Midbrain (tissue), 1 donor: ENCODE measurements at regions not wholly inside any gene's neighbourhood (a gene's known extent, or its start where the extent isn't known, plus 50 kb on each side); places are given as distances from the start of the nearest gene placed in this dataset.
A peak's percentile ranks its signal among the peaks of the same experiment; 100 is the strongest.
"Not testable (repeated sequence)": the region's sequence is repeated elsewhere in the genome, so short reads cannot be mapped to it uniquely, and the experiment has no call there.

ENCODE experiments used
- DNase-seq: peaks from one replicate; lab custom pipeline; 2025; lab: John Stamatoyannopoulos, UW

- DNase-seq, result no peak
Measured at GRCh38 chr2:163187995-163188655, 349.6 kb upstream of the KCNH7 start.

- no peak for DNase-seq
Measured at GRCh38 chr2:163187119-163187518, 348.6 kb upstream of the KCNH7 start.

- DNase-seq, result no peak
Measured at GRCh38 chr2:163185160-163185559, 346.6 kb upstream of the KCNH7 start.

- peak; percentile 1 for DNase-seq
Measured at GRCh38 chr2:163182764-163183354, 344.3 kb upstream of the KCNH7 start.

DNA sequence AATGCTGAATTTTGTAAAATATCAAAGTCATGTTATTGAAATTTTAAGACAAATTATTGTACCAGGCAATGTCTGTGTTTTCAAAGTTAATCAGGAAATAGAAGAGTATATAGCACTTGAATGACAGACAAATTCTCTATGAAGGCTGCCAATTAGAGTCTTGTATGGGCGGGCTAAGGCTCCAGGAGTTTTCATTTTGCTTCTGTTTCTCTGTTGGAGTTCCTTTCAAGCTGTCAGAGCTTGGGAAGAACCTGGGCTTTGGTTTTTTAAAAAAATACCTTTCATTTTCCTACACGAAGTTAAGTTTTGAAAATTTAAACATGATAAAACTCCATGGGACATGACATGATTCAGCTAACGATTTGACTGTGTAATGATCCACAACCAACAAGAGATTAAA lies 339.0 kb upstream of the KCNH7 start:
- no peak for DNase-seq

GRCh38 chr2:163175294-163175693 lies 336.7 kb upstream of the KCNH7 start:
- DNase-seq, result no peak

GRCh38 chr2:163173591-163173990 lies 335.0 kb upstream of the KCNH7 start:
- no peak for DNase-seq

GRCh38 chr2:163171786-163172530 lies 333.4 kb upstream of the KCNH7 start:
- DNase-seq, result no peak

DNA sequence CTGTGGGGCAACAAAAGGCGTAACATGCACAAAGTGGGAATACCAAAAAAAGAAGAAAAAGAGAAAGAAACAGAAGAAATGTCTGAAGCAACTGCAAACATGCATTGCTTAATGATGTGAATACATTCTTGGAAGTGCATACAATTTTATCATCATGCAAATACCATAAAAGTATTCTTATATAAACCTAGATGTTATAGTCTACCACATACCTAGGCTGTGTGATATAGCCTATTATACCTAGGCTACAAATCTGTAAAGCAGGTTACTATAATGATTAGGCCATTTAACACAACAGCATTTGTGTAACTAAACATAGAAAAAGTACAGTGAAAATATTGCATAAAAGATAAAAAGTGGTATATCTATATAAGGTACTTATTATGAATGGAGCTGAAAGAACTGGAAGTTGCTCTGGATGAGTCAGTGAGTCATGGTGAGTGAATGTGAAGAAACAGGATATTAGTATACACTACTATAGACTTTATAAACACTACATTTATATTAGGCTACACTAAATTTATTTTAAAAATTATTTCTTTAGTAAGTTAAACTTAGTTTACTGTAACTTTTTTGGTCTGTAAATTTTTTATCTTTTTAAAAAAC lies 319.4 kb upstream of the KCNH7 start:
- no peak for DNase-seq

GRCh38 chr2:163157411-163157810 lies 318.8 kb upstream of the KCNH7 start:
- no peak for DNase-seq

- DNase-seq, result no peak
Measured at GRCh38 chr2:163155925-163156324, 317.4 kb upstream of the KCNH7 start.

- peak; percentile 24 for DNase-seq
Measured at GRCh38 chr2:163155279-163155883, 316.8 kb upstream of the KCNH7 start.

GRCh38 chr2:163142618-163143017 lies 304.1 kb upstream of the KCNH7 start:
- DNase-seq, result no peak

DNA sequence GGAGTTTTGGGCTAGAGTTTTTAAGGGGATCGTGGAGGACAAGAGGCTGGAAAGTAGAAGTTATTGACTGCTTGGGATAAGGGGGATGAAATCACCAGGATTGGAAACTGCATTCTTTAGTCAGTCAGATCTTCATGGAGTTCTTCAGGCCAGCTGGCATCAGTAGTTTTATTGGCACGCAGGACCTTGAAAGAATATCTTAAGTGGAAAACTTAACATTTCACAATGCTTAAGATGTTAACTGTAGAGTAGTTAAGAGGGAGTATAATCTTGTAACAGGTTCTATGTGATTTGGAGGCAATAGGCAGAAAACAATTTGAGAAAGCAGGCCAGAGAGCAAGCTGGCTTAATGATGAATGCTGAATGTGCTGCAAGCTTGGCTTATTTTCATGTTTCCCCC lies 300.4 kb upstream of the KCNH7 start:
- DNase-seq, result no peak

GRCh38 chr2:163135256-163135655 lies 296.7 kb upstream of the KCNH7 start:
- no peak for DNase-seq

DNA sequence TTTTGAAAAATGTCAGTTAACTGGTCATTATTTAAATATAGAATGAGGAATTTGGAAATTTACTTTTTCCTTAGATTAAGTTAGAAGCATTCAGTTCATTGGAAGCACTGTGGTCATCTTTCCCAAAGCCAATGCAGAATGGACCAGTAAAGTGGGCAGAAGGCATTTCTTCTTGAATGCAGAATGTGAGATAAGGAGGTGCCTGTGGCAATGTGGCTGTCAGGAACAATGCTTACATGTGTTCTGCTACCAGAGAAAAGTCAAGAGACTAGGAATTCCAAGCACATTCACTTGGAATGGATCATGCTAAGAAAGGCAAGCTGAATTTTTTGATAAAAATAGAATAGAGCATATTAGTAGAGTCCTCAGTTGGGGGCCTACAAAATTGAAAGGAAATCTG lies 295.0 kb upstream of the KCNH7 start:
- DNase-seq, result no peak

GRCh38 chr2:163132850-163133249 lies 294.3 kb upstream of the KCNH7 start:
- no peak for DNase-seq

DNA sequence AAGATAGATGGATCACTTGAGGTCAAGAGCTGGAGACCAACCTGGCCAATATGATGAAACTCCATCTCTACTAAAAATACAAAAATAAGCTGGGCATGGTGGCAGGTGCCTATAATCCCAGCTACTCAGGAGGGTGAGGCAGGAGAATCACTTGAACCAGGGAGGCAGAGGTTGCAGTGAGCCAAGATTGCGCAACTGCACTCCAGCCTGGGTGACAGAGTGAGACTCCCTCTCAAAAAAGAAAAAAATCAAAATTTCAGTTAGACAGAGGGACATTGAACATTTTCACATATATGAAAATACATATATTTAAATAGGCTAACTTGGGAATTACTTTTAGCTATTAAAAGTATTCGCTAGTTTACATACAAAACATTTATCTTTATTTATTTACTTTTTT lies 293.6 kb upstream of the KCNH7 start:
- not testable (repeated sequence) for DNase-seq

- DNase-seq, result no peak
Measured at GRCh38 chr2:163123526-163123925, 285.0 kb upstream of the KCNH7 start.

GRCh38 chr2:163122257-163122656 lies 283.7 kb upstream of the KCNH7 start:
- no peak for DNase-seq

GRCh38 chr2:163121483-163121882 lies 282.9 kb upstream of the KCNH7 start:
- DNase-seq, result no peak

- no peak for DNase-seq
Measured at GRCh38 chr2:163119966-163120365, 281.4 kb upstream of the KCNH7 start.

GRCh38 chr2:163086940-163087339 lies 248.4 kb upstream of the KCNH7 start:
- no peak for DNase-seq
